OCI-LY7 (cell line): ENCODE measurements at regions not wholly inside any gene's neighbourhood (a gene's known extent, or its start where the extent isn't known, plus 50 kb on each side); places are given as distances from the start of the nearest gene placed in this dataset.

ENCODE experiments used
- BruUV-seq: library from RNA; stranded (reverse); fragments of 400-500 nt; replicated peaks from 2 replicates; lab custom pipeline; 2021; lab: Mats Ljungman, UMichigan
- CTCF ChIA-PET: fragments of 300-600 bp; sonication (Branson Sonifier 250); formaldehyde crosslinking; loops from one replicate; lab custom pipeline; 2022; ENCODE audit warnings: antibody characterized with exemption; ENCODE audit not compliant: unreplicated experiment; lab: Charles Lee
- POLR2A ChIA-PET: fragments of 300-600 bp; sonication (Branson Sonifier 250); formaldehyde crosslinking; loops from one replicate; lab custom pipeline; 2022; ENCODE audit warnings: antibody characterized with exemption; lab: Charles Lee
- DNase-seq: peaks from one replicate; pipeline ENCODE4 v3.0.0-alpha.2; 2015; ENCODE audit warnings: low spot score
- H2AFZ ChIP-seq: fragments of 200-600 bp; sonication (generic), shearing (Covaris generic); 2 replicates; pipeline ENCODE4 v1.6.1; 2014; ENCODE audit warnings: mild to moderate bottlenecking, antibody characterized with exemption, low read length, moderate library complexity
- H3K27ac ChIP-seq: fragments of 200-600 bp; sonication (generic); 2 replicates; pipeline ENCODE4 v1.5.1; 2014; ENCODE audit warnings: mixed run types, low read depth, mild to moderate bottlenecking, moderate library complexity, low read length, inconsistent platforms; ENCODE audit not compliant: poor library complexity, severe bottlenecking
- H3K36me3 ChIP-seq: fragments of 200-600 bp; sonication (generic); 2 replicates; pipeline ENCODE4 v1.6.1; 2014; ENCODE audit warnings: mild to moderate bottlenecking, antibody characterized with exemption, low read length, moderate library complexity, mixed read lengths; ENCODE audit not compliant: insufficient read depth
- H3K4me1 ChIP-seq: fragments of 200-600 bp; sonication (generic); 2 replicates; pipeline ENCODE4 v1.5.1; 2014; ENCODE audit warnings: mild to moderate bottlenecking, low read length; ENCODE audit not compliant: insufficient read depth, poor library complexity, severe bottlenecking
- H3K4me2 ChIP-seq: fragments of 200-600 bp; sonication (generic); 2 replicates; pipeline ENCODE4 v1.6.1; 2014; ENCODE audit warnings: mild to moderate bottlenecking, low read length
- H3K4me3 ChIP-seq: fragments of 200-600 bp; sonication (generic); 2 replicates; pipeline ENCODE4 v1.5.1; 2014; ENCODE audit warnings: mild to moderate bottlenecking, low read depth, low read length; ENCODE audit not compliant: poor library complexity, severe bottlenecking
- H3K79me2 ChIP-seq: fragments of 200-600 bp; sonication (generic); 2 replicates; pipeline ENCODE4 v1.6.1; 2016; ENCODE audit warnings: low read depth, mild to moderate bottlenecking, low read length, moderate library complexity, mixed read lengths; ENCODE audit not compliant: insufficient read depth
- H3K9me2 ChIP-seq: fragments of 200-600 bp; sonication (generic); 2 replicates; pipeline ENCODE4 v1.6.1; 2016; ENCODE audit warnings: mild to moderate bottlenecking, low read length, mixed read lengths; ENCODE audit not compliant: insufficient read depth
- H3K9me3 ChIP-seq: fragments of 200-600 bp; sonication (generic); 2 replicates; pipeline ENCODE4 v1.6.1; 2014; ENCODE audit warnings: mild to moderate bottlenecking, mixed run types, low read length, mixed read lengths
- H4K20me1 ChIP-seq: fragments of 200-600 bp; sonication (generic); 2 replicates; pipeline ENCODE4 v1.6.1; 2014; ENCODE audit warnings: mild to moderate bottlenecking, antibody characterized with exemption, low read length, moderate library complexity, mixed read lengths; ENCODE audit not compliant: insufficient read depth
- EZH2phosphoT487 ChIP-seq: fragments of 200-600 bp; sonication (generic); IDR thresholded peaks from 2 replicates; pipeline ENCODE4 v1.6.1; 2018; ENCODE audit warnings: low read depth, borderline replicate concordance, mild to moderate bottlenecking, mixed run types, antibody characterized with exemption, low read length, moderate library complexity, mixed read lengths
- intact Hi-C: fragments of 100-400 bp; cut with micrococcal nuclease; formaldehyde crosslinking; loops from one replicate; pipeline ENCODE4 v1.10.0; 2022; ENCODE audit not compliant: unreplicated experiment
- TF ChIP-seq, protein P1 (sequence below): fragments of 200-600 bp; sonication (generic); conservative IDR thresholded peaks from 2 replicates; pipeline ENCODE4 v1.5.1; 2014; ENCODE audit warnings: mild to moderate bottlenecking, antibody characterized with exemption, low read length, moderate library complexity, mixed read lengths

DNA sequence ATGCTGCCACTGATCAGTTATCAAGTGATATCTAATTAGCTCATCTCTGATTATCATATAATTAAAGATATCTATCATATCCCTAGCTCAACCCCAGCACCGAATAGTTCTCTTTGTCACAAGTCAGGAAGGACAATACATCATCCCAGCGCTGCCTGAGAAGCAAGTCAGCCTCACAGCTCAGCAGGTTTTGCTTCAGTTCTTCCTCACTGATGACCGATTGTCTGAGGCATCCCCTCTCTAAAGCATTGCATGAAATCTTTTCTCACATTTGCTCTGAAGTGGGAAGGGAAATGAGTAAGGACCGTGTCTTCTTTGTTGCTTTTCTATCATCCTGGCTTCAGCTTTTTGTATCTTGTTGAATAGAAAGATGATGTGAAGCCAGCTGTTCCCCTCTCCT is 247.9 kb downstream of the CMPK2 start:
- ChIA-PET POLR2A (interaction anchor here (0.6 kb wide), 1 partner anchor 9 kb away, joined by 4 read pairs; no protein-coding TSS in a partner anchor), CTCF (no interaction called here)
- no peak for DNase-seq
- H3K4me3 ChIP-seq: no peak overlapping the region
- no peaks in the 10 kb centered on the region for H3K9me2 ChIP-seq
- intact Hi-C loops: no loop called here
- H3K36me3 ChIP-seq: no peaks in the 10 kb centered on the region
- H3K9me3 ChIP-seq: no peaks in the 10 kb centered on the region
- no peaks in the 10 kb centered on the region for H4K20me1 ChIP-seq
- no peaks in the 10 kb centered on the region for H3K4me1 ChIP-seq
- TF ChIP-seq, protein P1, sequence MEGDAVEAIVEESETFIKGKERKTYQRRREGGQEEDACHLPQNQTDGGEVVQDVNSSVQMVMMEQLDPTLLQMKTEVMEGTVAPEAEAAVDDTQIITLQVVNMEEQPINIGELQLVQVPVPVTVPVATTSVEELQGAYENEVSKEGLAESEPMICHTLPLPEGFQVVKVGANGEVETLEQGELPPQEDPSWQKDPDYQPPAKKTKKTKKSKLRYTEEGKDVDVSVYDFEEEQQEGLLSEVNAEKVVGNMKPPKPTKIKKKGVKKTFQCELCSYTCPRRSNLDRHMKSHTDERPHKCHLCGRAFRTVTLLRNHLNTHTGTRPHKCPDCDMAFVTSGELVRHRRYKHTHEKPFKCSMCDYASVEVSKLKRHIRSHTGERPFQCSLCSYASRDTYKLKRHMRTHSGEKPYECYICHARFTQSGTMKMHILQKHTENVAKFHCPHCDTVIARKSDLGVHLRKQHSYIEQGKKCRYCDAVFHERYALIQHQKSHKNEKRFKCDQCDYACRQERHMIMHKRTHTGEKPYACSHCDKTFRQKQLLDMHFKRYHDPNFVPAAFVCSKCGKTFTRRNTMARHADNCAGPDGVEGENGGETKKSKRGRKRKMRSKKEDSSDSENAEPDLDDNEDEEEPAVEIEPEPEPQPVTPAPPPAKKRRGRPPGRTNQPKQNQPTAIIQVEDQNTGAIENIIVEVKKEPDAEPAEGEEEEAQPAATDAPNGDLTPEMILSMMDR: no peak
- no peak for TF ChIP-seq EZH2phosphoT487
- H3K27ac ChIP-seq: no peak overlapping the region
- BruUV-seq: no TSS peak
- H2AFZ ChIP-seq: no peak overlapping the region
- no peaks in the 10 kb centered on the region for H3K79me2 ChIP-seq
- H3K4me2 ChIP-seq: no peak overlapping the region

DNA sequence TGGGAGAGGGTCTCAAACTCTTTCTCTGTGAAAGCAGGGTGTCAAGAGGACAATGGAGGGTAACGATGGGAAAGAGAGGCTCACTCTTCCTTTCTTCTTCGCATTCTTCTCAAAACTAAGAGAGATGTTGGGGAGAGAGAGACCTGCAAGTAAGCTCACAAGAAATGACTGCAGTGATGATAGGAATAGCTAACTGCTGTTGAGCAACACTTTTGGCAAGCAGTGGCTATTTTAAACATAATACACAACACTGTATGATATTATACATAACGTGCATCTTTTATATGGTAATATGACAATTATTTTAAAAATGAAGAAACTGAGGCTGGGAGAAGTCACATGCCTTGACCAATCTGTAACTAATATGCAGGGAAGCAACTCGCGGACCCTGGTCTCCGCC is 247.5 kb downstream of the CMPK2 start:
- Histone ChIP-seq H4K20me1 (no peaks in the 10 kb centered on the region), H3K4me1 (no peaks in the 10 kb centered on the region), H3K27ac (no peak overlapping the region), H3K79me2 (no peaks in the 10 kb centered on the region), H3K9me3 (no peaks in the 10 kb centered on the region), H3K9me2 (no peaks in the 10 kb centered on the region), H3K4me3 (no peak overlapping the region), H3K36me3 (no peaks in the 10 kb centered on the region), H3K4me2 (no peak overlapping the region), H2AFZ (no peak overlapping the region)
- no peak for DNase-seq
- ChIA-PET POLR2A (interaction anchor here (0.6 kb wide), 1 partner anchor 9 kb away, joined by 4 read pairs; no protein-coding TSS in a partner anchor), CTCF (no interaction called here)
- BruUV-seq: no TSS peak
- TF ChIP-seq, protein P1: no peak
- no peak for TF ChIP-seq EZH2phosphoT487
- intact Hi-C loops: no loop called here

DNA sequence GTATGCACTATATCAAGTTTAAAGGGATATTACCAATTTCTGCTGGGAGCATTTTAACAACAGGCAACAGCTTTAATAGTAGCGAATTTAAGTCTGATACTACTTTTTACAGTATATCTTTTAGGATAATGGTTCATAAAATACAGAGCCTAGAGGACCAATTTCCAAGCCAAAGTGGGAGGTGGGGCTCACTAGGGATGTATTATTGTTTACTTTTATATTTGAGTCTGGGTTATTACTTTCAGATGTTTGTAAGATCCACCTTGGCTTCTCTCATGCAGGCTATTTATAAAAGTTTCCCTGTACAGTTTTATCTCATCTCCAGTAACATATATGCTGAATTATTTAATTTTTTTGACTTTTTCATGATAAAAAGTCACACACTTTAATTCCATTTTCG is 242.0 kb downstream of the CMPK2 start:
- Histone ChIP-seq H3K36me3 (no peaks in the 10 kb centered on the region), H3K9me3 (no peaks in the 10 kb centered on the region), H3K79me2 (no peaks in the 10 kb centered on the region), H3K27ac (no peak overlapping the region), H3K4me2 (no peak overlapping the region), H2AFZ (no peak overlapping the region), H3K4me1 (no peaks in the 10 kb centered on the region), H3K9me2 (no peaks in the 10 kb centered on the region), H4K20me1 (no peaks in the 10 kb centered on the region), H3K4me3 (no peak overlapping the region)
- BruUV-seq: no TSS peak
- intact Hi-C loops: no loop called here
- POLR2A ChIA-PET: interaction anchor here (1.2 kb wide), 1 partner anchor 9 kb away, joined by 7 read pairs; no protein-coding TSS in a partner anchor
- TF ChIP-seq EZH2phosphoT487: no peak
- TF ChIP-seq, protein P1: no peak
- DNase-seq: no peak
- CTCF ChIA-PET: no interaction called here
